SW 1271 (cell line): ENCODE measurements at regions not wholly inside any gene's neighbourhood (a gene's known extent, or its start where the extent isn't known, plus 50 kb on each side); places are given as distances from the start of the nearest gene placed in this dataset.
"Not testable (repeated sequence)": the region's sequence is repeated elsewhere in the genome, so short reads cannot be mapped to it uniquely, and the experiment has no call there.

Source experiments
- DNase-seq, 2 experiments: peaks; one replicate each; lab custom pipeline; 2025; lab: John Stamatoyannopoulos, UW

GRCh38 chr19:31445406-31445805 is 96.2 kb upstream of the TSHZ3 start:
- DNase-seq: no peak

DNA sequence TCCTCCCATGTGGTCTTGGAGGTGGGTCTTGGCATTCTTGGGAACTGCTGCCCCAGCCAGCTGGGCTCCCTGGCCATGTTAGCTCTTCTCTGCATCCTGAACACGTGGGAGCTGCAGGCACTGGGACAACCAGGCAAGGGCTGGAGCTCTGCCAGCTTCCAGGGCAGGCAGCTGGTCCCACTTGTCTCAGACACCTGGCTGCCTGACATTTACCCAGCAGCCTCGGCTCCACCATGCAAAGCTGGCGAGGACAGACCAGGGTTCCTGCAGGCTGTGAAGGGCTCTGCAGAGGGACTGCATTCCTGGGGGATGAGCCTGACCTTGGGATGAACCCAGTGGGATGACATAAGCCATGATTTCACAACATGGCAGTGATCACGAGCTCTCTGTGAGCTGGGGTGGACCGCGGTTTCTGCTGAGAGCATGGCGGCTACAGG is 99.0 kb upstream of the TSHZ3 start:
- peak in 1 of 2 experiments; percentile 10 for DNase-seq

- DNase-seq: no peak
These were observed 100.1 kb upstream of the TSHZ3 start for GRCh38 chr19:31449379-31449778.

GRCh38 chr19:31450696-31451095 is 101.5 kb upstream of the TSHZ3 start:
- no peak for DNase-seq

DNA sequence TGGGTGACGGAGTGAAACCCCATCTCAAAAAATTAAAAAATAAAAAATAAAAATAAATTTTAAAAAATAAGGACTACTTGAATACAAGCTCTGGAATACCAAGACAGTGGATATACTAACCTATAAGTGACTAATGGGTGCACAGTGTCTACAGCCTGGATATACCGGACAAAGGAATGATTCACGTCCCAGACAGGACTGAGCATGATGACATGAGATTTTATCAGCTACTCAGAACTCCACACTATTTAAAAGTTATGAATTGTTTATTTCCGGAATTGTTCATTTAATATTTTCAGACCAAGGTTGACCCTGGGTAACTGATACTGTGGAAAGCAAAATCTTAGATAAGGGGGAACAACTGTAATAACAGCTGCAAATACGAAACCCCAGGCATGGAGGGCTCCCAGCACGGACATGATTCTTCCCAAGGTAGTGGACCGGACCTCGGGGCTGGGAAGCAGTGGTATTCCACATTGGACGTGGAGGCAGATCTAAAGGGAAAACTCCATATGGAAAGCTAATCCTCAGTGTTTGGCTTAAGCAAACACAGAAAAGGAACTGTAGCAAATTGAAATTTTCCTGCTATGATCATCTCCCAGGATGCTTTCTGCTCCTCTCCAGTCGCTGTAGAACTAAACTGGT is 102.6 kb upstream of the TSHZ3 start:
- DNase-seq: no peak

- DNase-seq: no peak
These were observed 110.2 kb upstream of the TSHZ3 start for GRCh38 chr19:31459430-31459829.

DNA sequence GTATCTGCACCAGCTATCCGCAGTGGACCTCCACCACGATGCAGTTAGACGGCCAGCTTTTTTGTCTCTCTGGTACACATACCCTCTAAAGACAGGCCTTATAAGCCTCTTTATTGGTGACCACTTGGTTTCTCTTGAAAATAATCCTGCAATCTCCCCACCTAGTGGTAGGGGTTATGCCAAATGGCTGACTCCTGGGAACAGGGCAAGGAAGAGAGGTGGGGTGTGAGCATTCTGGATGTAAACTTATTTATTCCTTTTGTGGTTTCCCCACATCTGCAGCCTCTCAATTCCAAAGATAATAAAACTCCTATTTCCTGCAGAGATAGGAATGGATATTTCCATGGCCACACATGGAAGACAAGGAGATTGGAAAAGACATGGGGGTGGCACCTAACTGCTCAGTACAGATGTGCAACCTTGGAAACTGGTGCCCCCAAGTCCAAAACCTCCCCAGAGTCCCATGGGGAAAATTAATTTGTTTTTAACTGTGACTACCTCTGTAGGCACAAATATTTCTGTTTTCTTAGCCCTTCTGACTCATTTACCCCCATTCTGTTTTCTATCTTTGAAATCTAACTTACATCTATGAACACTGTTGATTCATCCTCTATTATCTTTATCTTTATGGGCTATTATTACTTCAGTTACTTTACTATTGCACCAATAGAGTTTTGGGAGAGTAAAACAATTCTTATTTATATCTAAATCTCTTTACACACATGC is 112.7 kb upstream of the TSHZ3 start:
- DNase-seq: no peak

- no peak for DNase-seq
These were observed 121.1 kb upstream of the TSHZ3 start for GRCh38 chr19:31470229-31470939.

DNA sequence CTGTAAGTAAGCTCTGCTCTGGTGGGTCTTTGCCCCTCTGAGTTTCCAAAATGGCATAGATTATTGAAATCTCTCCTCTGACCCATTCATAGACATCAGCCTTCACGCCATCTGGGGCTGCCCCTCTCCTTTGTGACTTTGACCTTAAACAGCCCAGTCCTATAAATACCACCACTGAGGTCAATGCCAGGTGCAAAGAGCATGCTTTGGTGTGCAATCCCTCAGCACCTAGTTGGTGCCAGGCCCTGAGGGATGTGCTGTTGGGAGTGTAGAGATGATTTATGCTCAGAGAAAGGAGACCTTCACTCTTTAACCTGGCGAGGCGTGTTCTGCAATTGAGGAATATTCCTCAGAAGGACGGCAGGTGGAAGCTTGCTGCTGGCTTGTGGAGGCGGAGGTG is 121.7 kb upstream of the TSHZ3 start:
- DNase-seq: no peak

DNA sequence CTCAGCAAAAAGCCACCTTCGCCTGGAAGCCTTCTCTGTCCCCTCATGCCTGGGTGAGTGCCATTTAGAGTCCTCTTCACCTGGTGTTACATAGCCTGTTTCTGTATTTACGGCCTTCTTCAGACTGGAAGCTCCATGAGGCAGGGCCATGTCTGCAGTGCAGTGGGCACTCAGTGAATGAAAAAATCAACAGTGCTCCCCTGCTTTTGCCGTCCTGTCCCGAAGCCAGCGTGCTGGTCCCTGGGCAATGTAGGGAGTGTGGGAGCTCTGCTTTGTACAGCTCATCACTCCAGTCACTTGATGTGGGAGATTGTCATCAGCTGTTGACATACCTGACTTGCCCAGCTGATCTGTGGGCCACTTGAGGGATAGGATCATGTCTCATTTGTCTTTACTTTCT is 129.0 kb upstream of the TSHZ3 start:
- DNase-seq: no peak

DNA sequence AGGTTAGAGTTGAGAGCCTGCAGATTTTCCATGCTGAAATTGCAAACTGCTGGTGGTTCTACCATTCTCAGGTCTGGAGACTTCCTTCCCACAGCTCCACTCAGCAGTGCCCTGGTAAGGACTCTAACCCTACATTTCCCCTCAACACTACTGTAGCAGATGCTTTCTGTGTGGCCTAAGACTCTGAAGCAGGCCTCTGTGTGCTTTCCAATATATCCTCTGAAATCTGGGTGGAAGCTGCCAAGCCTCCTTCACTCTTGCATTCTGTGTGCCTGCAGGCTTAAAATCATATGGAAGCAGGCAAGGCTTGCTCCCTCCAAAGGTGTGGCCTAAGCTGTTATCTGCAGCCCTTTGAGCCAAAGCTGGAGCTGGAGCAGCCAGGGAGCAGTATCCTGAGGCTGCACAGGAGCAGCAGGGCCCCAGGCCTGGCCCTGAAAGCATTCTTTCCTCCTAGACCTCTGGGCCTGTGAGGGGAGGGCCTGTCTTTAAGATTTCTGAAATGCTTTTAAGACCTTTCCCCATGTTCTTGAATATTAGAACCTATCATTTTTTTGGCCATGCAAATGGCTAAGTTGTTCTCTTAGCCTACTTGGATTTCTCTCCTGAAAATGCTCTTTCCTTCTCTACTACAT is 134.1 kb upstream of the TSHZ3 start:
- DNase-seq: no peak

DNA sequence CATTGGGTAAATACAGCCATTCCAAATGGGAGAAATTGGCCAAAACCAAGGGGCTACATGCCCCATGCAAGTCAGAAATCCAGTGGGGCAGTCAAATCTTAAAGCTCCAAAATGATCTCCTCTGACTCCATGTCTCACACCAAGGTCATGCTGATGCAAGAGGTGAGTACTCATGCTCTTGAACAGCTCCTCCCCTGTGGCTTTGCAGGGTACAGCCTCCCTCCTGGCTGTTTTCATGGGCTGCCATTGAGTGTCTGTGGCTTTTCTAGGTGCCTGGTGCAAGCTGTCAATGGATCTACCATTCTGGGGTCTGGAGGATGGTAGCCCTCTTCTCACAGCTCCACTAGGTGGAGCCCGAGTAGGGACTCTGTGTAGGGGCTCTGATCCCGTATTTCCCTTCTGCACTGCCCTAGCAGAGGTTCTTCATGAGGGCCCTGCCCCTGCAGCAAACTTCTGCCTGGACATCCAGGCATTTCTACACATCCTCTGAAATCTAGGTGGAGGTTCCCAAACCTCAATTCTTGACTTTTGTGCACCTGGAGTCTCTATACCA is 135.7 kb upstream of the TSHZ3 start:
- DNase-seq: not testable (repeated sequence)

DNA sequence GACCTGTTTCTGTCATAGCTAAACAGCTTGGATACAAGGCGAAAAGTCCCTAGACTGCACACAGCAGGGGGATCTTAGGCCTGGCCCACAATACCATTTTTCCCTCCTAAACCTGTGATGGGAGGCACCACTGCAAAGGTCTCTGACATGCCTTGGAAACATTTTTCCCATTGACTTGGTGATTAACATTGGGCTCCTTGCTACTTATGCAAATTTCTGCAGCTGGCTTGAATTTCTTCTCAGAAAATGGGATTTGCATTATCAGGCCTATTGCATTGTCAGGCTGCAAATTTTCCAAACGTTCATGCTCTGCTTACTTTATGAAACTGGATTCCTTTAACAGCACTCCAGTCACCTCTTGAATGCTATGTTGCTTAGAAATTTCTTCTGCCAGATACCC is 136.2 kb upstream of the TSHZ3 start:
- DNase-seq: no peak

GRCh38 chr19:31491242-31491641 is 142.0 kb upstream of the TSHZ3 start:
- no peak for DNase-seq

GRCh38 chr19:31492050-31492449 is 142.8 kb upstream of the TSHZ3 start:
- no peak for DNase-seq

- no peak for DNase-seq
These were observed 146.8 kb upstream of the TSHZ3 start for GRCh38 chr19:31496076-31496475.

DNA sequence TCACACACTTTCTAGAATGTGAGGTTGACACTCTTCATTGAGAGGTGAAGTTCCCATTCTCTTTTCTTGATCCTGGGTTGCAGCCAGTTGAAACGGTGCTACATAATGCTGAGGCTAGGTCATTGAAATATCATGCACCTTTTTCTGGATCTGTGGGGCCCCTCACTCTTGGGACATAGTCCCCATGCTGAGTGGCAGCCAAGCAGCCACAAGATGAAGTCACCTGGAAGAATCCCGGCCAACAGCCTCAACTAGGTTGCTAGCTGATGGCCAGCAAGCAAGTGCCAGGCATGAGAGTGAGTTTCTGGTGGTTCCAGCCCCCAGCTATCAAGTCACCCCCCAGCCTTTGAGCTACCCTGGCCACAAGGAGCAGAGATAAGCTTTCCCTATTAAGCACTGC is 148.5 kb upstream of the TSHZ3 start:
- DNase-seq: no peak

DNA sequence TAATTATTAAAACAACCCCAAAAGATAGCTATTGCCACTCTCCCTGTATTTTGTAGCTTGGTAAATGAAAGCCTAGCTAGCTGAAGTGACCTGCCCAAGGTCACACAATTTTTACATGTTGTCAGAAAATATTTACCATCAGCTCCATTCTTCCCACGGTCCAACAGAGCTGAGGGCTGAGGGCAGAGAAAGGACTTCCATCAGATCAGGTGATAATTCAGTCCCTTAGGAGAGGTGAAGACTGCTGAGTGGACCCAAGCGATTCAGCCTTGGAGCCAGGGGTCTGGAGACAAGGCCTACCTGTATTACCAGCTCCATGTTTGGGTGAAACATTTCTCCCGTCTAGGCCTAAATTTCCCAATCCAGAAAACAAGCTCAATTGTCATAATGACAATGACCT is 149.5 kb upstream of the TSHZ3 start:
- no peak for DNase-seq

DNA sequence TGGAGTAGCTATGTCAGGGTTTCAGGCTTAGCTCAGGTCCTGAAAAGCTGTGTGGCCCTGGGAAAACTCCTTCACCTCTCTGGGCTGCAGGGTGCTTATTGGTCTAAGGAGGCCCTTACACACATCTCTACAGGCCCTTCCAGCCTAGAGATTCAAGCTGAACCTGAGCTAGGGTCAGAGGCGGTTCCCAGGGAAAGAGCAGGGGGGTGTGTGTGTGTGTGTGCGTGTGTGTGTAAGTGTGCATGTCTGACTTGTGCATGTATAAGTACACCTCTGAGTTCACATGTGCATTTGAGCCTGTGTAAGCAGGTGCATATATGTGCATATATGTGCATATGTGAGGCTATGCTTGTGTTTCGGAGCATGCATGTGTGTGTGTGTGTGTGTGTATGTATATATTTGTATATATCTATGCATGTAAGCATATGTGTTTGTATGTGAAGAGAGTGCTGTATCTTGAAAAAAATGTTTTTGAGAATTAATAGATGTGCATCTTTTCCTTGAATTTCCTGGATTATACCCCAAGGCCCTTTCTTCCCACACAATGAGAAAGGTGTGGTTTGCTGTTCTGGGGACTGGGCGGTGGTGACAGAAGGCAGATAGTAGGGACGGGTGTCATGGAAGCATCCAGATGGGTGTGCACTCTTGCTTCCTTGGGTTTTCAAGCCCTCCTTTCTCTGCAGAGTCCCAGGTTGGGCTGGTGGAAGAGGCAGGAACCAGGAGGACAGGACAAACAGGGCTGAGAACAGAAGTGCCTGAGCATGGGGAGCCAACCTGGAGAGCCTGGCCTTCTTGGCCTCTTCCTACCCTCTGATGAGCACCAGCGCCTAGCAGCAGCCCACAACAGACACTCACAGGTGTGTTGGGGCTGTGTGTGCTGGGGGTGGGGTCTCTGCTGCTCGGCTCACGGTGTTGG is 150.3 kb upstream of the TSHZ3 start:
- no peak for DNase-seq

DNA sequence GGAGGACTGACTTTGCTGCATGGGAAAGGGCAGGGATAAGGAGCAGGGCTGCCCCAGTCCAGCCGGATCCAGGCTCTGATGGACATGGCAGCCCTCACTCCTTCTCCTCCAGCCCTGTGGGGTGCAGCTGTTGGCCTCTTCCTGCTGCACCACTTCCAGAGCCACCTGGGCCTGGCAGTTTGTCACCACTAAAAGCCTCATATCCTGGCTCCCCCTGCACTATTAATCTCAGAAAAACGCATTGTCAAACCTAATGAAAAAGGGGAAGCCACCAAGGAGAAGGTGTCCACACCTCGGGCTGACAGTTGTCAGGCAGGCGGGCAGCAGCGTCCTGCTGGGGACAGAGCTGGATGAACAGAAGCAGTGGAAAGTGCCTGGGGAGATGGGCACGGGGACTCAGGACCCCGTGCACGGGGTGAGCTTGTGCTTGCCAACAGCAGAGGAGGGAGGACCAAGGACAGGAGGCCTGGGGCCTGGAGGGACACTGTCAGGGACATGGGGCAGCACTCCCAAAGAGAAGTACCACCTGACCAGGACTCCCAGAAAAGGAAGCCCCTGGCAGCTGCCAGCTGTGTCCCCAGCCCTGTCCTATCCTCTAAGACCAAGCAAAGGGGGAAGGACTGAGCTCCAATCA is 151.1 kb upstream of the TSHZ3 start:
- no peak for DNase-seq

DNA sequence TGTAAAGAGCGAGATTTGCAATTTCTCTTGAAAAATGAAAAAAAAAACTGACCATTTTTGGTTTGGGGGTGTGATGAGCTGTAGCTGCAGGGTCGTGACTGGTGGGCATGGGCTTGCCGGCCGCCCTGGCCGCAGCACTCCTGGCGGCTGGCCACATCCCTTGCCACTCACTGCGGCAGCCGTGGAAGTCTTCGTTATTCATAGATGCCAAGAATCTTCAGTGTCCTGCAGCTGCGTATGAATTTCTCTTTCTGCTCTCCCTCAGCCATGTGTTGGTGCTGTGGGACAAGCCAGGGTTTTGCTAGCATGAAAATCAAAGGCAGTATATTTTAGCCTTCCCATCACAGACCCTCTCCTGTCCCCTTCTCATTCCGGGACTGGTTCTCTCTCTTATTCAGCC is 151.7 kb upstream of the TSHZ3 start:
- no peak for DNase-seq
